OCI-LY1 (cell line): ENCODE measurements at regions not wholly inside any gene's neighbourhood (a gene's known extent, or its start where the extent isn't known, plus 50 kb on each side); places are given as distances from the start of the nearest gene placed in this dataset.

Experiments used
- CTCF ChIP-seq: fragments of 200-600 bp; sonication (generic), shearing (Covaris generic); IDR thresholded peaks from 2 replicates; pipeline ENCODE4 v1.5.1; 2017; ENCODE audit warnings: mild to moderate bottlenecking, antibody characterized with exemption, low read length, moderate library complexity, mixed read lengths
- EZH2 ChIP-seq: fragments of 200-600 bp; sonication (generic), shearing (Covaris generic); IDR thresholded peaks from 2 replicates; pipeline ENCODE4 v1.8.0; 2017; ENCODE audit warnings: borderline replicate concordance, mixed run types, mild to moderate bottlenecking, antibody characterized with exemption, low read length, moderate library complexity, mixed read lengths

- no peak for TF ChIP-seq CTCF
- TF ChIP-seq EZH2 = no peak
Measured at GRCh38 chr13:29959086-29959485, 108.7 kb upstream of the UBL3 start.
